ENCODE measurements at regions not wholly inside any gene's neighbourhood (a gene's known extent, or its start where the extent isn't known, plus 50 kb on each side); places are given as distances from the start of the nearest gene placed in this dataset.

GRCh38 chr4:20532116-20532790 is 168.0 kb upstream of the PACRGL start:
- DNase-seq = no peak

- no peak for DNase-seq
Measured at GRCh38 chr4:20532871-20533870, 167.1 kb upstream of the PACRGL start.

GRCh38 chr4:20538905-20539304 is 161.4 kb upstream of the PACRGL start:
- no peak for DNase-seq

- DNase-seq = no peak
Measured at GRCh38 chr4:20543131-20543530, 157.1 kb upstream of the PACRGL start.

GRCh38 chr4:20544645-20545044 is 155.6 kb upstream of the PACRGL start:
- DNase-seq = no peak

GRCh38 chr4:20552004-20552403 is 148.3 kb upstream of the PACRGL start:
- no peak for DNase-seq

- DNase-seq = no peak
Measured at GRCh38 chr4:20554134-20554533, 146.1 kb upstream of the PACRGL start.

GRCh38 chr4:20565075-20565721 is 135.1 kb upstream of the PACRGL start:
- peak; percentile 23 for DNase-seq

- DNase-seq = no peak
Measured at GRCh38 chr4:20570981-20571715, 129.1 kb upstream of the PACRGL start.

GRCh38 chr4:20572976-20573375 is 127.3 kb upstream of the PACRGL start:
- DNase-seq = no peak

GRCh38 chr4:20574986-20575385 is 125.3 kb upstream of the PACRGL start:
- no peak for DNase-seq

GRCh38 chr4:20575486-20575885 is 124.8 kb upstream of the PACRGL start:
- DNase-seq = no peak

- DNase-seq = no peak
Measured at GRCh38 chr4:20576861-20577260, 123.4 kb upstream of the PACRGL start.

- no peak for DNase-seq
Measured at GRCh38 chr4:20577702-20578101, 122.6 kb upstream of the PACRGL start.

GRCh38 chr4:20580907-20581306 is 119.4 kb upstream of the PACRGL start:
- no peak for DNase-seq

- no peak for DNase-seq
Measured at GRCh38 chr4:20589436-20589835, 110.8 kb upstream of the PACRGL start.

GRCh38 chr4:20590849-20591248 is 109.4 kb upstream of the PACRGL start:
- no peak for DNase-seq

- no peak for DNase-seq
Measured at GRCh38 chr4:20591571-20591970, 108.7 kb upstream of the PACRGL start.

- no peak for DNase-seq
Measured at GRCh38 chr4:20592013-20592412, 108.2 kb upstream of the PACRGL start.

- no peak for DNase-seq
Measured at GRCh38 chr4:20592663-20593062, 107.6 kb upstream of the PACRGL start.

GRCh38 chr4:20598626-20599025 is 101.6 kb upstream of the PACRGL start:
- DNase-seq = no peak

GRCh38 chr4:20603671-20604313 is 96.5 kb upstream of the PACRGL start:
- DNase-seq = no peak
